RWPE1 (cell line): ENCODE measurements at regions not wholly inside any gene's neighbourhood (a gene's known extent, or its start where the extent isn't known, plus 50 kb on each side); places are given as distances from the start of the nearest gene placed in this dataset.
A peak's percentile ranks its signal among the peaks of the same experiment; 100 is the strongest.

Experiments
- CTCF ChIA-PET: fragments of 350-600 bp; sonication (Branson Sonifier 250); formaldehyde crosslinking; extraction: SDS; loops from one replicate; lab custom pipeline; 2021; lab: Yijun Ruan, JAX
- POLR2A ChIA-PET: fragments of 400-600 bp; formaldehyde crosslinking; extraction: SDS; loops from one replicate; lab custom pipeline; 2020; ENCODE audit warnings: antibody characterized with exemption; ENCODE audit not compliant: low non-redundant PET; lab: Yijun Ruan, JAX
- DNase-seq: peaks from one replicate; pipeline ENCODE4 v3.0.0; 2012; ENCODE audit warnings: low spot score
- H3K27ac ChIP-seq: fragments of 450-650 bp; 2 replicates; pipeline ENCODE4 v1.5.1; 2017
- TF ChIP-seq, protein P1 (sequence below): fragments of 450-650 bp; conservative IDR thresholded peaks from 2 replicates; pipeline ENCODE4 v1.5.1; 2017; ENCODE audit warnings: low read depth, mild to moderate bottlenecking

- ChIA-PET POLR2A (no interaction called here), CTCF (no interaction called here)
- no peak overlapping the region for H3K27ac ChIP-seq
These were observed 111.8 kb downstream of the EFNB1 start for GRCh38 chrX:68940601-68941000.

DNA sequence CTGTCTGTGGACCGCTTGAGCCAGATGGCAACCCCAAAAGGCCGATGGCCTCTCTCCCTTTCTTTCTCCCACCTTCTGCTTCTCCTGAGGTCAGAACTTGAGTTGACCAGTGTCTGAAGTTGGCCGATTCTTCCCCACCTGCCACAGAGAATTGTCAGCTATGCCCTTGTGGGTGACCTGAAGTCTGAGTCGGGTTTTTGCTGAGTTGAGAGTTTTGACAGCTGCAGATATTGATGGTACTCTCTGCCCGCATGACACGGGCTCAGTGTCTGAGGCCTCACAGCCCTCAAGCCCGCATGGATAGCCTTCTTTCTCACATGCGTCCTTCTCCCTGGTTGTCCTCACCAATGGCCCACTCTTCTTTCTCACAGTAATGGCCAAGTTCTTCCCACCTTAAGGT lies 111.0 kb downstream of the EFNB1 start:
- no peak for DNase-seq
- TF ChIP-seq, protein P1, sequence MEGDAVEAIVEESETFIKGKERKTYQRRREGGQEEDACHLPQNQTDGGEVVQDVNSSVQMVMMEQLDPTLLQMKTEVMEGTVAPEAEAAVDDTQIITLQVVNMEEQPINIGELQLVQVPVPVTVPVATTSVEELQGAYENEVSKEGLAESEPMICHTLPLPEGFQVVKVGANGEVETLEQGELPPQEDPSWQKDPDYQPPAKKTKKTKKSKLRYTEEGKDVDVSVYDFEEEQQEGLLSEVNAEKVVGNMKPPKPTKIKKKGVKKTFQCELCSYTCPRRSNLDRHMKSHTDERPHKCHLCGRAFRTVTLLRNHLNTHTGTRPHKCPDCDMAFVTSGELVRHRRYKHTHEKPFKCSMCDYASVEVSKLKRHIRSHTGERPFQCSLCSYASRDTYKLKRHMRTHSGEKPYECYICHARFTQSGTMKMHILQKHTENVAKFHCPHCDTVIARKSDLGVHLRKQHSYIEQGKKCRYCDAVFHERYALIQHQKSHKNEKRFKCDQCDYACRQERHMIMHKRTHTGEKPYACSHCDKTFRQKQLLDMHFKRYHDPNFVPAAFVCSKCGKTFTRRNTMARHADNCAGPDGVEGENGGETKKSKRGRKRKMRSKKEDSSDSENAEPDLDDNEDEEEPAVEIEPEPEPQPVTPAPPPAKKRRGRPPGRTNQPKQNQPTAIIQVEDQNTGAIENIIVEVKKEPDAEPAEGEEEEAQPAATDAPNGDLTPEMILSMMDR, result no peak
- CTCF ChIA-PET, result no interaction called here
- POLR2A ChIA-PET, result no interaction called here
- no peak overlapping the region for H3K27ac ChIP-seq

More at GRCh38 chrX:68940601-68941000, 111.8 kb downstream of the EFNB1 start:
- TF ChIP-seq, protein P1, result no peak
- DNase-seq, result no peak

DNA sequence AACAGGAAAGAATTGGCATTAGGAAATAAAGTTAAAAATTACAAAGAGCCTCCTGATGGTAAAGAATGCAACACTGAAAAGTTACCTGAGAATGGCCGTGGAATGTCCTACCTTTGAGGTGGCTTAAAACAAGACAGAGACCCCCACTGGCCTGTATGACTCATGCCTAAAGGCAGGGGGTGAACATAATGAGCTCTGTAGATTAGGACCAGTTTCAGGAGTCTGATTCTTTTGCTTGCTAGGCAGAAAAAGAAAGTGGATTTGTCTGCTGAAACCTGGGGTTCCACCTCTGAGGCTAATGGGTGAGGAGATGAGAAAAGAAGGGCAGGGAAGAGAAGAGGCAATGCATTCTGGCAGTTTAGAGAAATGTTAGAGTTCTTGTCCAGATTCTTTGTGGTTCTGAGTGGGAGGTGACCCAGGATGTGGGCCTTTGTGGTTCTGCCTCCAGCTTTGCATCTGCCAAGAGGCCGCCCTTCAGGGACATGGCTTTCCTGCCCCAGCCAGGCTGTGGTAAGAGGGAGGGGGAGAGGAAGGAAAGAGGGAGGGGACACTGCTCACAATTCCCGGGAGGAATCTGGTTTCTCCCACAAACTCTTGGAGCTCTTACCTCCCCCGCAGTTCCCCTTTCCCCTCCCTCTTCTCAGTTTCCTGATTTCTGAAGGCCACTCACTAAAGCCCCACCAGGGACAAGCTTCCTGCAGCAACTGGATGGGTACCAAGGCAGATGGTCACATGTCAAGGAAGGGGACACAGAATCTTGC lies 109.6 kb downstream of the EFNB1 start:
- no peak for DNase-seq
- no peak overlapping the region; the same call in 1 of the 2 replicates for H3K27ac ChIP-seq
- ChIA-PET POLR2A (no interaction called here), CTCF (no interaction called here)
- TF ChIP-seq, protein P1, result no peak

GRCh38 chrX:68937581-68937980 lies 108.8 kb downstream of the EFNB1 start:
- TF ChIP-seq, protein P1, result no peak
- no peak for DNase-seq
- POLR2A ChIA-PET, result no interaction called here
- no peak overlapping the region for H3K27ac ChIP-seq
- CTCF ChIA-PET, result no interaction called here

- peak; percentile 52 for DNase-seq
- peak overlapping the region; percentile 69 for H3K27ac ChIP-seq
- ChIA-PET POLR2A (no interaction called here), CTCF (no interaction called here)
- TF ChIP-seq, protein P1, result no peak
These were observed 107.8 kb downstream of the EFNB1 start for GRCh38 chrX:68936608-68937007.

DNA sequence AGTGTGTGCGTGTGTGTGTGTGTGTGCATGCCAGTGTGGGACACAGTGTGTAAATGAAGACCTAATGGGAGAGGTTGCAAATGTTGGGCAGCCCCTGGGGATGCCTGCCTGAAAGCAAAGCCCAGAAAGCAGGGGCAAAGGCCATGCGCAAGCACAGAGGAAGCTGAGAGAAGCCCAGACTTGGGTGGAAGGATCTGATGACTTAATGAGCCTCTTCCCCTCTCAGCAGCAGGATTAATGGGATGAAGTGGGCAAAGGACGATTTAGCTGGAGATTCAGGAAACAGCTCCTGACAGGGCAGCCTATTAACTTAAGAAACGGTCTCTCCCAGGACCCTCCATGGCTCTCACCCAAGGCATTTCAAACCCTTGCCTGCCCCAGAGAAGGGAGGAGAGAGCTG lies 107.3 kb downstream of the EFNB1 start:
- TF ChIP-seq, protein P1, result no peak
- ChIA-PET POLR2A (no interaction called here), CTCF (no interaction called here)
- peak overlapping the region; percentile 69 for H3K27ac ChIP-seq
- no peak for DNase-seq
